H9 (cell line): ENCODE measurements at regions not wholly inside any gene's neighbourhood (a gene's known extent, or its start where the extent isn't known, plus 50 kb on each side); places are given as distances from the start of the nearest gene placed in this dataset.

Experiments
- DNase-seq: peaks from one replicate; pipeline ENCODE4 v3.0.0-alpha.2; 2017
- H2AFZ ChIP-seq: one replicate; pipeline ENCODE4 v1.6.1; 2013; ENCODE audit warnings: mild to moderate bottlenecking, low read length, control low read depth, moderate library complexity
- H2AK5ac ChIP-seq: 2 replicates; pipeline ENCODE4 v1.6.1; 2013; ENCODE audit warnings: low read length, control low read depth, mixed read lengths; ENCODE audit not compliant: insufficient read length
- H2BK120ac ChIP-seq: one replicate; pipeline ENCODE4 v1.6.1; 2013; ENCODE audit warnings: low read depth, mild to moderate bottlenecking, low read length, control low read depth, inconsistent platforms; ENCODE audit not compliant: poor library complexity, severe bottlenecking
- H2BK12ac ChIP-seq: 2 replicates; pipeline ENCODE4 v1.6.1; 2013; ENCODE audit warnings: low read length, control low read depth, mixed read lengths, low read depth; ENCODE audit not compliant: insufficient read length
- H2BK15ac ChIP-seq: 2 replicates; pipeline ENCODE4 v1.6.1; 2013; ENCODE audit warnings: low read depth, low read length, control low read depth
- H2BK20ac ChIP-seq: one replicate; pipeline ENCODE4 v1.6.1; 2013; ENCODE audit warnings: low read depth, mild to moderate bottlenecking, low read length, control low read depth, inconsistent platforms; ENCODE audit not compliant: poor library complexity, severe bottlenecking
- H2BK5ac ChIP-seq: 2 replicates; pipeline ENCODE4 v1.6.1; 2013; ENCODE audit warnings: low read length, control low read depth, mixed read lengths; ENCODE audit not compliant: insufficient read length
- H3K14ac ChIP-seq: 2 replicates; pipeline ENCODE4 v1.6.1; 2013; ENCODE audit warnings: low read length, control low read depth; ENCODE audit not compliant: insufficient read depth
- H3K18ac ChIP-seq: 2 replicates; pipeline ENCODE4 v1.6.1; 2013; ENCODE audit warnings: low read depth, mild to moderate bottlenecking, mixed read lengths, low read length, control low read depth; ENCODE audit not compliant: insufficient read length
- H3K23ac ChIP-seq: 2 replicates; pipeline ENCODE4 v1.6.1; 2013; ENCODE audit warnings: low read length, control low read depth, mixed read lengths, low read depth; ENCODE audit not compliant: insufficient read length
- H3K23me2 ChIP-seq: 2 replicates; pipeline ENCODE4 v1.6.1; 2013; ENCODE audit warnings: low read depth, mild to moderate bottlenecking, mixed read lengths, low read length, control low read depth; ENCODE audit not compliant: insufficient read length, poor library complexity, severe bottlenecking
- H3K27ac ChIP-seq: 2 replicates; pipeline ENCODE4 v1.5.1; 2013; ENCODE audit warnings: low read length, control low read depth, mixed read lengths, low read depth; ENCODE audit not compliant: insufficient read length
- H3K27me3 ChIP-seq: 2 replicates; pipeline ENCODE4 v1.6.1; 2013; ENCODE audit warnings: low read length, control low read depth, inconsistent platforms; ENCODE audit not compliant: insufficient read depth
- H3K4ac ChIP-seq: 2 replicates; pipeline ENCODE4 v1.6.1; 2013; ENCODE audit warnings: low read depth, mild to moderate bottlenecking, control low read depth, inconsistent platforms, low read length, moderate library complexity
- H3K4me1 ChIP-seq: 2 replicates; pipeline ENCODE4 v1.6.1; 2013; ENCODE audit warnings: low read length, control low read depth, inconsistent platforms; ENCODE audit not compliant: insufficient read depth
- H3K4me2 ChIP-seq: 2 replicates; pipeline ENCODE4 v1.6.1; 2013; ENCODE audit warnings: low read length, control low read depth, mixed read lengths; ENCODE audit not compliant: insufficient read length, insufficient read depth
- H3K56ac ChIP-seq: 2 replicates; pipeline ENCODE4 v1.6.1; 2013; ENCODE audit warnings: low read depth, mild to moderate bottlenecking, mixed read lengths, low read length, control low read depth; ENCODE audit not compliant: insufficient read length
- H3K79me1 ChIP-seq: 2 replicates; pipeline ENCODE4 v1.6.1; 2013; ENCODE audit warnings: low read depth, mild to moderate bottlenecking, moderate library complexity, low read length, control low read depth, inconsistent platforms; ENCODE audit not compliant: insufficient read depth, poor library complexity, severe bottlenecking
- H3K79me2 ChIP-seq: 2 replicates; pipeline ENCODE4 v1.6.1; 2013; ENCODE audit warnings: low read length, control low read depth, inconsistent platforms; ENCODE audit not compliant: insufficient read depth
- H3K9ac ChIP-seq: 2 replicates; pipeline ENCODE4 v1.6.1; 2013; ENCODE audit warnings: low read length, control low read depth, mixed read lengths; ENCODE audit not compliant: insufficient read length; ENCODE audit errors: extremely low read depth
- H3K9me3 ChIP-seq: one replicate; pipeline ENCODE4 v1.6.1; 2013; ENCODE audit warnings: low read depth, low read length, inconsistent platforms; ENCODE audit not compliant: control insufficient read depth
- H3T11ph ChIP-seq: one replicate; pipeline ENCODE4 v1.6.1; 2013; ENCODE audit warnings: mild to moderate bottlenecking, low read length, control low read depth, inconsistent platforms
- H4K20me1 ChIP-seq: one replicate; pipeline ENCODE4 v1.6.1; 2013; ENCODE audit not compliant: control insufficient read depth, insufficient read length, insufficient read depth
- H4K5ac ChIP-seq: 2 replicates; pipeline ENCODE4 v1.6.1; 2013; ENCODE audit warnings: low read depth, mild to moderate bottlenecking, mixed read lengths, low read length, control low read depth; ENCODE audit not compliant: insufficient read length
- H4K8ac ChIP-seq: replicated peaks from 2 replicates; pipeline ENCODE4 v1.6.1; 2013; ENCODE audit warnings: low read length, control low read depth, mixed read lengths, low read depth; ENCODE audit not compliant: insufficient read length
- H4K91ac ChIP-seq: 2 replicates; pipeline ENCODE4 v1.6.1; 2013; ENCODE audit warnings: low read depth, mild to moderate bottlenecking, moderate library complexity, mixed read lengths, low read length, control low read depth; ENCODE audit not compliant: insufficient read length
- H3K27ac Mint-ChIP-seq, 3 experiments: 2 replicates in 2 of 3; 3 replicates in 1 of 3; pipeline ENCODE4 v1.8.0; 2020 to 2021; ENCODE audit warnings: mixed read lengths in 3 of 3, mild to moderate bottlenecking in 1 of 3, moderate library complexity in 1 of 3
- H3K27me3 Mint-ChIP-seq: 2 replicates; pipeline ENCODE4 v1.8.0; 2021; ENCODE audit warnings: low read depth, mild to moderate bottlenecking, moderate library complexity, mixed read lengths
- H3K36me3 Mint-ChIP-seq, 3 experiments: 2 replicates in 2 of 3; 3 replicates in 1 of 3; pipeline ENCODE4 v1.8.0; 2020 to 2021; ENCODE audit warnings: low read depth in 3 of 3, mixed read lengths in 3 of 3; ENCODE audit not compliant: insufficient read depth in 1 of 3
- H3K4me1 Mint-ChIP-seq, 2 experiments: 2 replicates each; pipeline ENCODE4 v1.8.0; 2020; ENCODE audit warnings: mixed read lengths in 2 of 2
- H3K4me3 Mint-ChIP-seq, 2 experiments: 2 replicates in 1 of 2; 3 replicates in 1 of 2; pipeline ENCODE4 v1.8.0; 2020 to 2021; ENCODE audit warnings: mild to moderate bottlenecking in 2 of 2, mixed read lengths in 2 of 2, moderate library complexity in 1 of 2
- H3K9me3 Mint-ChIP-seq, 2 experiments: 2 replicates in 1 of 2; 3 replicates in 1 of 2; pipeline ENCODE4 v1.8.0; 2020; ENCODE audit warnings: mild to moderate bottlenecking in 2 of 2, mixed read lengths in 2 of 2, moderate library complexity in 1 of 2
- WGBS: extraction: QIAGEN DNeasy Blood & Tissue Kit; methylation state at CpG from one replicate; pipeline ENCODE4 v1.1.7; 2013; ENCODE audit warnings: missing lambda C conversion rate, low lambda C conversion rate, mixed read lengths; ENCODE audit not compliant: insufficient read length; ENCODE audit errors: extremely low coverage; 5-methylcytosine and 5-hydroxymethylcytosine counted together
- TF ChIP-seq, protein P1 (sequence below): fragments of 200-600 bp; sonication (generic); conservative IDR thresholded peaks from 3 replicates; pipeline ENCODE4 v1.8.0; 2021; ENCODE audit warnings: antibody characterized with exemption, mild to moderate bottlenecking

DNA sequence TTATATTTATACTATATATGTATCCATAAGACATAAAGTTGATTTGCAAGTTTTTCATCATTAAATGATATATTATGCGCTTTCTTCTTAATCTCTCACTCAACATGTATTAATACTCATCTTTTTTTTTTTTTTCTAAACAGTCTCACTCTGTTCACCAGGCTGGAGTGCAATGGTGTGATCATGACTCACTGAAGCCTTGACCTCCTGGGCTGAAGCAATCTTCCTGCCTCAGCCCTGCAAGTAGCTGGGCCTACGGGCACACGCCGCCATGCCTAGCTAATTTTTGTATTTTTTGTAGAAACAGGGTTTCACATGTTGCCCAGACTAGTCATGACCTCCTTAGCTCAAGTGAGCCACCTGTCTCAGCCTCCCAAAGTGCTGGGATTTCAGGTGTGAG is 51.4 kb upstream of the MAP4K3 start:
- no peak overlapping the region for H2BK5ac ChIP-seq
- Mint-ChIP-seq H3K27me3 (no peaks in the 10 kb centered on the region), H3K4me1 (peaks cover 38 to 41% of the 10 kb centered on the region in 2 experiments), H3K4me3 (no peak overlapping the region), H3K36me3 (peaks cover 0 to 4% (median 2%) of the 10 kb centered on the region in 3 experiments; a peak in 5 of 7 replicates), H3K9me3 (no peaks in the 10 kb centered on the region), H3K27ac (peak overlapping the region in 1 of 3 experiments; percentile 87; a peak in 2 of 7 replicates)
- H2AK5ac ChIP-seq, result no peak overlapping the region
- H2AFZ ChIP-seq, result no peak overlapping the region
- H4K20me1 ChIP-seq, result no peaks in the 10 kb centered on the region
- no peak overlapping the region for H2BK12ac ChIP-seq
- no peak overlapping the region for H3K56ac ChIP-seq
- no peak overlapping the region for H3K27ac ChIP-seq
- peaks cover 7% of the 10 kb centered on the region for H3K4me1 ChIP-seq
- no peak overlapping the region for H2BK15ac ChIP-seq
- H4K8ac ChIP-seq, result no peak overlapping the region
- no peak overlapping the region for H3K4me2 ChIP-seq
- DNase-seq, result no peak
- no peak overlapping the region for H3K23ac ChIP-seq
- H4K91ac ChIP-seq, result no peak overlapping the region
- no peak overlapping the region for H3K18ac ChIP-seq
- WGBS, result no CpG with 5 or more reads among the region's 4 CpGs
- no peak overlapping the region for H2BK120ac ChIP-seq
- no peak overlapping the region for H3K4ac ChIP-seq
- no peak overlapping the region for H3K14ac ChIP-seq
- H4K5ac ChIP-seq, result no peak overlapping the region
- H3K23me2 ChIP-seq, result no peaks in the 10 kb centered on the region
- no peak overlapping the region for H3K9ac ChIP-seq
- no peaks in the 10 kb centered on the region; the same call in 1 of the 2 replicates for H3K79me2 ChIP-seq
- no peaks in the 10 kb centered on the region for H3K27me3 ChIP-seq
- H2BK20ac ChIP-seq, result no peak overlapping the region
- no peaks in the 10 kb centered on the region for H3K79me1 ChIP-seq
- TF ChIP-seq, protein P1, sequence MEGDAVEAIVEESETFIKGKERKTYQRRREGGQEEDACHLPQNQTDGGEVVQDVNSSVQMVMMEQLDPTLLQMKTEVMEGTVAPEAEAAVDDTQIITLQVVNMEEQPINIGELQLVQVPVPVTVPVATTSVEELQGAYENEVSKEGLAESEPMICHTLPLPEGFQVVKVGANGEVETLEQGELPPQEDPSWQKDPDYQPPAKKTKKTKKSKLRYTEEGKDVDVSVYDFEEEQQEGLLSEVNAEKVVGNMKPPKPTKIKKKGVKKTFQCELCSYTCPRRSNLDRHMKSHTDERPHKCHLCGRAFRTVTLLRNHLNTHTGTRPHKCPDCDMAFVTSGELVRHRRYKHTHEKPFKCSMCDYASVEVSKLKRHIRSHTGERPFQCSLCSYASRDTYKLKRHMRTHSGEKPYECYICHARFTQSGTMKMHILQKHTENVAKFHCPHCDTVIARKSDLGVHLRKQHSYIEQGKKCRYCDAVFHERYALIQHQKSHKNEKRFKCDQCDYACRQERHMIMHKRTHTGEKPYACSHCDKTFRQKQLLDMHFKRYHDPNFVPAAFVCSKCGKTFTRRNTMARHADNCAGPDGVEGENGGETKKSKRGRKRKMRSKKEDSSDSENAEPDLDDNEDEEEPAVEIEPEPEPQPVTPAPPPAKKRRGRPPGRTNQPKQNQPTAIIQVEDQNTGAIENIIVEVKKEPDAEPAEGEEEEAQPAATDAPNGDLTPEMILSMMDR, result no peak
- no peak overlapping the region for H3T11ph ChIP-seq
- no peaks in the 10 kb centered on the region for H3K9me3 ChIP-seq
